OCI-LY7 (cell line): ENCODE measurements at regions not wholly inside any gene's neighbourhood (a gene's known extent, or its start where the extent isn't known, plus 50 kb on each side); places are given as distances from the start of the nearest gene placed in this dataset.

Experiments
- BruUV-seq: library from RNA; stranded (reverse); fragments of 400-500 nt; replicated peaks from 2 replicates; lab custom pipeline; 2021; lab: Mats Ljungman, UMichigan
- CTCF ChIA-PET: fragments of 300-600 bp; sonication (Branson Sonifier 250); formaldehyde crosslinking; loops from one replicate; lab custom pipeline; 2022; ENCODE audit warnings: antibody characterized with exemption; ENCODE audit not compliant: unreplicated experiment; lab: Charles Lee
- POLR2A ChIA-PET: fragments of 300-600 bp; sonication (Branson Sonifier 250); formaldehyde crosslinking; loops from one replicate; lab custom pipeline; 2022; ENCODE audit warnings: antibody characterized with exemption; lab: Charles Lee
- DNase-seq: peaks from one replicate; pipeline ENCODE4 v3.0.0-alpha.2; 2015; ENCODE audit warnings: low spot score
- H2AFZ ChIP-seq: fragments of 200-600 bp; sonication (generic), shearing (Covaris generic); 2 replicates; pipeline ENCODE4 v1.6.1; 2014; ENCODE audit warnings: mild to moderate bottlenecking, antibody characterized with exemption, low read length, moderate library complexity
- H3K27ac ChIP-seq: fragments of 200-600 bp; sonication (generic); 2 replicates; pipeline ENCODE4 v1.5.1; 2014; ENCODE audit warnings: mixed run types, low read depth, mild to moderate bottlenecking, moderate library complexity, low read length, inconsistent platforms; ENCODE audit not compliant: poor library complexity, severe bottlenecking
- H3K36me3 ChIP-seq: fragments of 200-600 bp; sonication (generic); 2 replicates; pipeline ENCODE4 v1.6.1; 2014; ENCODE audit warnings: mild to moderate bottlenecking, antibody characterized with exemption, low read length, moderate library complexity, mixed read lengths; ENCODE audit not compliant: insufficient read depth
- H3K4me1 ChIP-seq: fragments of 200-600 bp; sonication (generic); 2 replicates; pipeline ENCODE4 v1.5.1; 2014; ENCODE audit warnings: mild to moderate bottlenecking, low read length; ENCODE audit not compliant: insufficient read depth, poor library complexity, severe bottlenecking
- H3K4me2 ChIP-seq: fragments of 200-600 bp; sonication (generic); 2 replicates; pipeline ENCODE4 v1.6.1; 2014; ENCODE audit warnings: mild to moderate bottlenecking, low read length
- H3K4me3 ChIP-seq: fragments of 200-600 bp; sonication (generic); 2 replicates; pipeline ENCODE4 v1.5.1; 2014; ENCODE audit warnings: mild to moderate bottlenecking, low read depth, low read length; ENCODE audit not compliant: poor library complexity, severe bottlenecking
- H3K79me2 ChIP-seq: fragments of 200-600 bp; sonication (generic); 2 replicates; pipeline ENCODE4 v1.6.1; 2016; ENCODE audit warnings: low read depth, mild to moderate bottlenecking, low read length, moderate library complexity, mixed read lengths; ENCODE audit not compliant: insufficient read depth
- H3K9me2 ChIP-seq: fragments of 200-600 bp; sonication (generic); 2 replicates; pipeline ENCODE4 v1.6.1; 2016; ENCODE audit warnings: mild to moderate bottlenecking, low read length, mixed read lengths; ENCODE audit not compliant: insufficient read depth
- H3K9me3 ChIP-seq: fragments of 200-600 bp; sonication (generic); 2 replicates; pipeline ENCODE4 v1.6.1; 2014; ENCODE audit warnings: mild to moderate bottlenecking, mixed run types, low read length, mixed read lengths
- H4K20me1 ChIP-seq: fragments of 200-600 bp; sonication (generic); 2 replicates; pipeline ENCODE4 v1.6.1; 2014; ENCODE audit warnings: mild to moderate bottlenecking, antibody characterized with exemption, low read length, moderate library complexity, mixed read lengths; ENCODE audit not compliant: insufficient read depth
- CTCF ChIP-seq: fragments of 200-600 bp; sonication (generic); conservative IDR thresholded peaks from 2 replicates; pipeline ENCODE4 v1.5.1; 2014; ENCODE audit warnings: mild to moderate bottlenecking, antibody characterized with exemption, low read length, moderate library complexity, mixed read lengths
- EZH2phosphoT487 ChIP-seq: fragments of 200-600 bp; sonication (generic); IDR thresholded peaks from 2 replicates; pipeline ENCODE4 v1.6.1; 2018; ENCODE audit warnings: low read depth, borderline replicate concordance, mild to moderate bottlenecking, mixed run types, antibody characterized with exemption, low read length, moderate library complexity, mixed read lengths
- intact Hi-C: fragments of 100-400 bp; cut with micrococcal nuclease; formaldehyde crosslinking; loops from one replicate; pipeline ENCODE4 v1.10.0; 2022; ENCODE audit not compliant: unreplicated experiment

- no peaks in the 10 kb centered on the region for H3K79me2 ChIP-seq
- ChIA-PET CTCF (no interaction called here), POLR2A (no interaction called here)
- H3K4me2 ChIP-seq = no peak overlapping the region
- no peak overlapping the region for H3K4me3 ChIP-seq
- H3K9me3 ChIP-seq = no peaks in the 10 kb centered on the region
- no peak overlapping the region for H2AFZ ChIP-seq
- no peaks in the 10 kb centered on the region for H3K9me2 ChIP-seq
- no TSS peak for BruUV-seq
- H3K27ac ChIP-seq = no peak overlapping the region
- H3K36me3 ChIP-seq = no peaks in the 10 kb centered on the region
- H4K20me1 ChIP-seq = no peaks in the 10 kb centered on the region
- no peak for TF ChIP-seq CTCF
- no peak for TF ChIP-seq EZH2phosphoT487
- intact Hi-C loops = no loop called here
- no peaks in the 10 kb centered on the region for H3K4me1 ChIP-seq
- no peak for DNase-seq
These were observed 58.5 kb upstream of the SH3GLB1 start for GRCh38 chr1:86645851-86646250.

GRCh38 chr1:86646256-86646655, 58.1 kb upstream of the SH3GLB1 start:
- Histone ChIP-seq H3K9me2 (no peaks in the 10 kb centered on the region), H3K9me3 (no peaks in the 10 kb centered on the region), H3K4me3 (no peak overlapping the region), H3K79me2 (no peaks in the 10 kb centered on the region), H3K4me2 (no peak overlapping the region), H3K36me3 (no peaks in the 10 kb centered on the region), H2AFZ (no peak overlapping the region), H4K20me1 (no peaks in the 10 kb centered on the region), H3K27ac (no peak overlapping the region), H3K4me1 (no peaks in the 10 kb centered on the region)
- BruUV-seq = no TSS peak
- TF ChIP-seq CTCF (no peak), EZH2phosphoT487 (no peak)
- DNase-seq = no peak
- ChIA-PET CTCF (no interaction called here), POLR2A (no interaction called here)
- intact Hi-C loops = no loop called here

- Histone ChIP-seq H3K4me2 (no peak overlapping the region), H3K9me2 (no peaks in the 10 kb centered on the region), H4K20me1 (no peaks in the 10 kb centered on the region), H2AFZ (no peak overlapping the region), H3K4me1 (no peaks in the 10 kb centered on the region), H3K9me3 (no peaks in the 10 kb centered on the region), H3K4me3 (no peak overlapping the region), H3K36me3 (no peaks in the 10 kb centered on the region), H3K79me2 (no peaks in the 10 kb centered on the region), H3K27ac (no peak overlapping the region)
- ChIA-PET POLR2A (interaction anchor here (1.1 kb wide), 1 partner anchor 12 kb away, joined by 6 read pairs; no protein-coding TSS in a partner anchor), CTCF (no interaction called here)
- intact Hi-C loops = no loop called here
- TF ChIP-seq CTCF (no peak), EZH2phosphoT487 (no peak)
- DNase-seq = no peak
- no TSS peak for BruUV-seq
These were observed 56.1 kb upstream of the SH3GLB1 start for GRCh38 chr1:86648255-86648654.
